HG03097 (cell line): ENCODE measurements at regions not wholly inside any gene's neighbourhood (a gene's known extent, or its start where the extent isn't known, plus 50 kb on each side); places are given as distances from the start of the nearest gene placed in this dataset.

Experiments
- ATAC-seq: cut with Tn5 transposase; IDR thresholded peaks from one replicate; pipeline ENCODE4 v1.9.1; 2021; ENCODE audit not compliant: unreplicated experiment, low FRiP score

GRCh38 chr7:41203542-41203941 is 499.3 kb downstream of the INHBA start:
- no peak for ATAC-seq

GRCh38 chr7:41201021-41201420 is 501.9 kb downstream of the INHBA start:
- no peak for ATAC-seq

- ATAC-seq = no peak
Measured at GRCh38 chr7:41199136-41199535, 503.8 kb downstream of the INHBA start.

GRCh38 chr7:41198502-41198901 is 504.4 kb downstream of the INHBA start:
- ATAC-seq = no peak

GRCh38 chr7:41197769-41198168 is 505.1 kb downstream of the INHBA start:
- ATAC-seq = no peak

GRCh38 chr7:41193738-41194282 is 509.1 kb downstream of the INHBA start:
- no peak for ATAC-seq

GRCh38 chr7:41190581-41190980 is 512.3 kb downstream of the INHBA start:
- ATAC-seq = no peak

GRCh38 chr7:41189866-41190265 is 513.0 kb downstream of the INHBA start:
- ATAC-seq = no peak

GRCh38 chr7:41188163-41189130 is 514.4 kb downstream of the INHBA start:
- ATAC-seq = no peak

- ATAC-seq = no peak
Measured at GRCh38 chr7:41187322-41187721, 515.6 kb downstream of the INHBA start.

- no peak for ATAC-seq
Measured at GRCh38 chr7:41185851-41186250, 517.0 kb downstream of the INHBA start.

GRCh38 chr7:41183741-41184140 is 519.1 kb downstream of the INHBA start:
- ATAC-seq = no peak

- no peak for ATAC-seq
Measured at GRCh38 chr7:41182782-41183181, 520.1 kb downstream of the INHBA start.

- ATAC-seq = no peak
Measured at GRCh38 chr7:41175435-41175834, 527.5 kb downstream of the INHBA start.

GRCh38 chr7:41174521-41174920 is 528.4 kb downstream of the INHBA start:
- no peak for ATAC-seq

GRCh38 chr7:41170466-41170865 is 532.4 kb downstream of the INHBA start:
- no peak for ATAC-seq

GRCh38 chr7:41169317-41169716 is 533.6 kb downstream of the INHBA start:
- ATAC-seq = no peak

- ATAC-seq = no peak
Measured at GRCh38 chr7:41167836-41168235, 535.1 kb downstream of the INHBA start.

- ATAC-seq = no peak
Measured at GRCh38 chr7:41164440-41164839, 538.5 kb downstream of the INHBA start.

GRCh38 chr7:41163991-41164390 is 538.9 kb downstream of the INHBA start:
- ATAC-seq = no peak

GRCh38 chr7:41162612-41163011 is 540.3 kb downstream of the INHBA start:
- ATAC-seq = no peak

- ATAC-seq = no peak
Measured at GRCh38 chr7:41161041-41161587, 541.8 kb downstream of the INHBA start.
